Ovary (tissue), 3 donors: ENCODE measurements at regions not wholly inside any gene's neighbourhood (a gene's known extent, or its start where the extent isn't known, plus 50 kb on each side); places are given as distances from the start of the nearest gene placed in this dataset.

ENCODE experiments used
- CTCF ChIP-seq, 3 donors: fragments of 450-650 bp in 2 of 3; fragments of 200-600 bp in 1 of 3; IDR thresholded peaks; one replicate each; pipeline versions ENCODE4 v1.5.1 to v1.8.0; 2016 to 2022; ENCODE audit warnings: antibody characterized with exemption in 3 of 3, mild to moderate bottlenecking in 1 of 3
- POLR2A ChIP-seq: fragments of 450-650 bp; IDR thresholded peaks from one replicate; pipeline ENCODE4 v1.6.1; 2017; ENCODE audit warnings: antibody characterized with exemption, mild to moderate bottlenecking, moderate library complexity
- donor health status: DM: no; HTN: no; CAD: no.

DNA sequence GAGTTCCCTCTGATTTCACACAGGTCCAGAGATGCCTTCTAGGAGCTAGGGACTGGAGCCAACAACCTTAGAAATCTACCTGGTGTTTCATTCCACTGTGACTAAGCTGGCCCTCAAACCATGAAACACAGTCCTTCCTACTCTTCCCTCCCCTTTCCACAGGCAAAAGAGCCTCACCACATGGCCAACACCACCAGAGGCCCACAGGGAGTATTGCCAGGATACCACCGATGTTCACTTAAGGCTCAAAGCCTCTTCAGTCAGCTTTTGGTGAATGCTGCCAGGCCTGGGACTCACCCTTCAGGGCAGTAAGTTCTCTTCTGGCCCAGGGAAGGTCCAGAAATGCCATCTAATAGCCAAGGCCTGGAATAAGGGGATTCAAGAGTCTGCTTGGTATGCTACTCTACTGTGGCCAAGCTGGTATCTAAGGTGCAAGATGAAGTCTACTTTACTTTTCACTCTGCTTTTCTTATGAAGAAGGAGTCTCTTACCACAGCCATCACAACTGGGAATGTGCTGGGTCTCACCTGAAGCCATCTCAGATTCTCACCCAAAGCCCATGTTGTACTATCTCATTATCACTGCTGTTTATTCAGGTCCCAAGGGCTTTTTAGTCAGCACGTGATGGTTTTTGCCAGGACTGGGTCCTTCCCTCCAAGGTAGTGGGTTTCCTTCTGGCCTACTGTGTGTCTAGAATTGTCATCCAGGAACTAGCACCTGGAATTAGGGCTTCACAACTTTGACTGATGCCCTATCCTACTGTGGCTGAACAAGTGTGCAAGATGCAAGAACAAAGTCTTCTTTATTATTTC is 1018.4 kb downstream of the TAF11L14 start:
- TF ChIP-seq CTCF (IDR thresholded peaks at IDR 0.05) (no peak), POLR2A (no peak)
